Vagina (tissue), 2 donors: ENCODE measurements at regions not wholly inside any gene's neighbourhood (a gene's known extent, or its start where the extent isn't known, plus 50 kb on each side); places are given as distances from the start of the nearest gene placed in this dataset.

Experiments
- DNase-seq, 2 donors: peaks; one replicate each; pipeline ENCODE4 v3.0.0-alpha.2; 2017; ENCODE audit errors: extremely low spot score in 2 of 2
- H3K27ac ChIP-seq: fragments of 200-600 bp; sonication (generic); one replicate; pipeline ENCODE4 v1.5.1; 2019
- H3K27me3 ChIP-seq: fragments of 200-600 bp; sonication (generic); one replicate; pipeline ENCODE4 v1.5.1; 2019
- H3K36me3 ChIP-seq, 2 donors: fragments of 200-600 bp; sonication (generic); one replicate each; pipeline ENCODE4 v1.5.1; 2017 to 2019
- H3K4me1 ChIP-seq: fragments of 200-600 bp; sonication (generic); one replicate; pipeline ENCODE4 v1.5.1; 2019
- H3K4me3 ChIP-seq, 2 donors: fragments of 200-600 bp; sonication (generic); 1 replicate in 1 of 2; 2 replicates in 1 of 2; pipeline ENCODE4 v1.5.1; 2016 to 2019
- H3K9me3 ChIP-seq: fragments of 200-600 bp; sonication (generic); one replicate; pipeline ENCODE4 v1.5.1; 2019
- POLR2A ChIP-seq, 2 donors: fragments of 450-650 bp; IDR thresholded peaks; one replicate each; pipeline ENCODE4 v1.6.1; 2017; ENCODE audit warnings: antibody characterized with exemption in 2 of 2, mild to moderate bottlenecking in 2 of 2, moderate library complexity in 2 of 2
- POLR2AphosphoS5 ChIP-seq, 2 donors: sonication (generic); formaldehyde crosslinking; IDR thresholded peaks; one replicate each; pipeline ENCODE4 v1.9.0; 2017; ENCODE audit warnings: antibody characterized with exemption in 2 of 2, mild to moderate bottlenecking in 2 of 2, low read depth in 1 of 2; ENCODE audit not compliant: insufficient read depth in 1 of 2
- intact Hi-C: fragments of 100-400 bp; cut with DNase I; formaldehyde crosslinking; loops from one replicate; pipeline ENCODE4 v1.15.1; 2023
- TF ChIP-seq, protein P1 (sequence below), 3 experiments: fragments of 450-650 bp in 2 of 3; fragments of 200-600 bp in 1 of 3; sonication (generic) in 1 of 3; IDR thresholded peaks; one replicate each; pipeline ENCODE4 v1.5.1; 2017 to 2019; ENCODE audit warnings: antibody characterized with exemption in 3 of 3, mild to moderate bottlenecking in 2 of 3, moderate library complexity in 2 of 3

DNA sequence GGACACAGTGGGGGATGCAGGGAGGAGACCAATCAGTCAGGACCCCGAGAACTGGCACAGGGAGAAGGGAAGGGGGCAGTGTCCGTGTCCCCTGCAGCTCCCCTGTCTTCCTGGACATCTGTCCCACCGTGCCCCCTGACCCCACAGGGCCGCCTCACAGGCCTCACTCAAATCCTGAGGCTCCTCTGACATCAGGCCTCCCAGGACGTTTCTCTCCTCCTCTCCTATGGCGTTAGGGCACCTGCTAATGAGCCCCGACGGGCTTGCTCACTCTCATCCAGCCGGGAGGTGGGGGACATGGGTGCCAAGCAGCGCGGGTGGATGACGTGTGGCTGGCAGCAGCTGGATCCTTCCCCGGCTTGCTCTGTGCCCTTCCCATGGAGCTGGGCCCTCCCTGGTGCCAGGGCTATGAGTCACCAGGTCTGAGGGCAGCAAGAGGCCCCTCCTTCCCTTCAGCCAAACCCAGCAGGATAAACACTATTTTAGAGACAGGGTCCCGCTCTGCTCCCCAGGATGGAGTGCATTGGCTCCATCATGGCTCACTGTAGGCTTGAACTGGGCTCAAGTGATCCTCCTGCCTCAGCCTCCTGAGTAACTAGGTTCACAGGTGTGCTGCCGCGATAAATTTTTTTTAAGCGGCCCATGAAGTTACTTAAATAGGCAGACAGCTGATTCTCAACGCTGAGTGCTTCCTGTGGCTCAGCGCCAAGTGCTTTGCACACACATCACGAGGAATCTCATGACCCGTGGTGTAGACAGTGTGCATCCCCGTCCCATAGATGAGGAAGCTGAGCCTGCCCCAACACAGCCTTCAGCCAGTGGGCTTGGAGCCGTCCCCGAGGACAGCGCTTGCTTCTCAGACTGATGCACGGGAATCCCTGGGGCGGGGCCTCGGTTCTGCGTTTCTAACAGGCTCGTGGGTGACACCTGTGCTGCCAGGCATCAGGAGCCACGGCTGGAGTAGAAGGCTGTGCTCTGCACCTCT, 64.5 kb upstream of the HDAC4 start:
- Histone ChIP-seq H3K4me1 (peaks cover 30% of the 10 kb centered on the region), H3K9me3 (no peaks in the 10 kb centered on the region), H3K4me3 (no peak overlapping the region), H3K27ac (no peak overlapping the region), H3K27me3 (no peaks in the 10 kb centered on the region), H3K36me3 (no peaks in the 10 kb centered on the region)
- peak; percentile 86 to 87 for DNase-seq
- TF ChIP-seq, protein P1, sequence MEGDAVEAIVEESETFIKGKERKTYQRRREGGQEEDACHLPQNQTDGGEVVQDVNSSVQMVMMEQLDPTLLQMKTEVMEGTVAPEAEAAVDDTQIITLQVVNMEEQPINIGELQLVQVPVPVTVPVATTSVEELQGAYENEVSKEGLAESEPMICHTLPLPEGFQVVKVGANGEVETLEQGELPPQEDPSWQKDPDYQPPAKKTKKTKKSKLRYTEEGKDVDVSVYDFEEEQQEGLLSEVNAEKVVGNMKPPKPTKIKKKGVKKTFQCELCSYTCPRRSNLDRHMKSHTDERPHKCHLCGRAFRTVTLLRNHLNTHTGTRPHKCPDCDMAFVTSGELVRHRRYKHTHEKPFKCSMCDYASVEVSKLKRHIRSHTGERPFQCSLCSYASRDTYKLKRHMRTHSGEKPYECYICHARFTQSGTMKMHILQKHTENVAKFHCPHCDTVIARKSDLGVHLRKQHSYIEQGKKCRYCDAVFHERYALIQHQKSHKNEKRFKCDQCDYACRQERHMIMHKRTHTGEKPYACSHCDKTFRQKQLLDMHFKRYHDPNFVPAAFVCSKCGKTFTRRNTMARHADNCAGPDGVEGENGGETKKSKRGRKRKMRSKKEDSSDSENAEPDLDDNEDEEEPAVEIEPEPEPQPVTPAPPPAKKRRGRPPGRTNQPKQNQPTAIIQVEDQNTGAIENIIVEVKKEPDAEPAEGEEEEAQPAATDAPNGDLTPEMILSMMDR (IDR thresholded peaks at IDR 0.05) = no peak
- TF ChIP-seq POLR2A (IDR thresholded peaks at IDR 0.05) (no peak), POLR2AphosphoS5 (IDR thresholded peaks at IDR 0.05; ENCODE audit: insufficient read depth in 1 of 2, low read depth in 1 of 2) (peak in 1 of 2 donors; percentile 41)
- intact Hi-C loops = no loop called here

DNA sequence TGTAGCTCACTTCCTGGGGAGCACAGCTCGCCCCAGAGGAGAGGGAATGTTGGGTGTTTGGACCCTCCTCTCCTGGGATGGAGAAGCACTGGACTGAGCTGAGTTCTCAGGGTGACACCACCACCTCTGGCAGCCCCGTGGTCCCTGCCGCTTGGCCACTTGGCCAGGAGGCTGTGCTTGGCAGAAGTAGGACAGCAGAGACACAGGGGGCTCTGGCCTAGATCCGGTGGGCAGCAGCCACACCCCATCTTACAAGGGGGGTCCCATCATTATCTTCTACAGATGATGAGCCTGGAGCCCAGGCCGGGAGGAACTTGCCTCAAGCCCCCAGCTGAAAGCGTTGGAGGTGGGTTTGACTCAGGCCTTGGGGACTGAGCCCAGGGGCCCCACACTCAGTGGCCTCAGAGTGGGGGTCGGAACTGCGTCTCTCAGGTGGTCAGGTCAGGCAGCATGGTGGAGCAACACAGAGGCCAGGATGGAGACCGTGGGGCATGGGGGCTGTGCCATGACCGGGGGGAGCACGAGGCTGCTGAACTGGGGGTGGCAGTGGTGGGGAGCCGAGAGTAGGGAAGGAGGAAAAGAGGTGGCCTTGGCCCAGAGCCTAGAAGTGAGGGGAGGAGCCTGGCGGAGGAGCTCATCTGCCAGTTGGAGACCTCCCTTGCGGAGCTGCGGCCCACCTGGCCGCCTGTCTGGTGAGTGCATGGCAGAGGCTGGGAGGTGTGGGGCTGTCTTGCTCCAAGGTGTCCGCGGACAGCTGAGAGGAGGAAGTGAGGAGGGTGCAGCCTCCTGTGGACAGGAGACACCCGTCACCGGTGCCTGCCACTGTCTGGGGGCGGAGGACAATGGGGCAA, 63.6 kb upstream of the HDAC4 start:
- H3K27me3 ChIP-seq = no peaks in the 10 kb centered on the region
- no peak overlapping the region for H3K4me3 ChIP-seq
- H3K27ac ChIP-seq = no peak overlapping the region
- DNase-seq = peak; percentile 72 to 89
- H3K4me1 ChIP-seq = peaks cover 30% of the 10 kb centered on the region
- intact Hi-C loops = no loop called here
- no peak for TF ChIP-seq POLR2AphosphoS5 (IDR thresholded peaks at IDR 0.05; ENCODE audit: insufficient read depth in 1 of 2, low read depth in 1 of 2)
- TF ChIP-seq, protein P1 (IDR thresholded peaks at IDR 0.05) = no peak
- TF ChIP-seq POLR2A (IDR thresholded peaks at IDR 0.05) = no peak
- no peaks in the 10 kb centered on the region for H3K36me3 ChIP-seq
- H3K9me3 ChIP-seq = no peaks in the 10 kb centered on the region

DNA sequence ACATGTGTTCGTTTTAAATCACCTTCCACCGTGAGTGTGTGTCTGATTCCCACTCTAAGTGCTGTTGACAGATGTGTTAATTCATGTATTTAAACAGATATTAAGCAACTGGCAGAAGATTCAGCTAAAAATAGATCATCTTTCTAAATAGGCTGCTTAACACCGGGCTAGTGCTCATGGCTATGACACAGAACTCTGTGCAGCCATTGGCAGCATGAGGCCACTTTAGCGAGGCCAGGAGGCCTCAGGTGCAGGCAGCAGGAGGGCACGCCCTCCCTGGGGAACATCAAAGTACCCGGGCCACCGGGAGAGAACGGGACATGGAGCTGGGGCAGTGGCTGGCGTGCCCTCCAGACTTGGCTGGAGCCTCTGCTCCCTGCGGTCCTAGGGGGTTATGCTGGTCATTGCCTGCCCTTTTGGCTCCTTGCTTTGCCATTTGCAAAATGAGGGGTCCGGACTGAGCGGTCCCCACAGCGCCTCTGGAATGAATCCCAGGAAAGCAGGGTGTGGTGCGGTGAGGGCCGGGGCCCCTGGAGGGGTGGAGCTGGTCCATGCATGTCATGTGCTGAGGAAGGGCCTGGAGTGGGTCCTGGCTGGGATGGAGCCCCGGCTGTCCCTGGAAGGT, 62.8 kb upstream of the HDAC4 start:
- no peak for TF ChIP-seq POLR2A (IDR thresholded peaks at IDR 0.05)
- DNase-seq = peak; percentile 64 to 84
- Histone ChIP-seq H3K9me3 (no peaks in the 10 kb centered on the region), H3K27me3 (no peaks in the 10 kb centered on the region), H3K27ac (no peak overlapping the region), H3K4me1 (peaks cover 30% of the 10 kb centered on the region), H3K4me3 (no peak overlapping the region), H3K36me3 (no peaks in the 10 kb centered on the region)
- intact Hi-C loops = no loop called here

DNA sequence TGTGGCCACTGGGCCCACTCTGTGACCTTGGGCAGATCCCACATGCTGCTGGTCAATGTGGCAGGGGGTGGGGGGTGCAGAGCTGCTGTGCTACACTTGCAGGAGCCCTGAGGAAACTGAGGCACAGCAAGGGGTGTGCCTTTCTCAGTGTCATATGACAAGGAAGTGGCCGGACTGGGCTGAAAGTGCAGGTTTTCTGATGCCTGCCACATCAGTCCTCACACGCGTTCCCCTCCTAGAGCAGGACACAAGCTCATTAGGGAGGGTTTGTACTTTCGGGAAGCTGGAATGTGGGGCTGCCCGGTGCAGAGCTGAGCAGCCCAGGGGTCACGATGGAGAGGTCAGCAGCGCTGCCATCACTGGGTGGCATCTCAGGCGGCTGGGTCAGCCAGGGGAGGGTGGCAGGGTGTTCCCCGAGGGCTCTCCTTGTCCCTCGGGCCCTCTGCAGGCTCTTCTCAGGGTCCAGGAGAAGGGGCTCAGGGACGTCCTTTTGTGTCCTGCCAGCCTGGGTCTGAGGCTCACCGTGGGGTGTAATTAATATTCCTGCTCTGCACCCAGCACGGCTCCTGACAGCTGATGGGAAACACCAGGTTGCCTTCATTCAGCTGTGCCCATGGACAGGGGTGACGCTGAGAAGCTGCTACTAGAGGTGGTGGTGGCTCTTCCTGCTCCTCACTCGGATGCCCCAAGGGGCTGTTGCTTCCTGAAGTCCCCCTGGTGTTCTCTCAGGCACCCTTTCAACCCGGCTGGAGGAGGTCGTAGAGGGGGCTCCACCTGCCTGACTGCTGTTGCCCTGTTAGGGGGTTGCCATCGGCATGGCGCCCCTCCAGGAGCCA, 62.1 kb upstream of the HDAC4 start:
- no peak overlapping the region for H3K4me3 ChIP-seq
- TF ChIP-seq, protein P1 (IDR thresholded peaks at IDR 0.05) = no peak
- TF ChIP-seq POLR2A (IDR thresholded peaks at IDR 0.05) (no peak), POLR2AphosphoS5 (IDR thresholded peaks at IDR 0.05; ENCODE audit: insufficient read depth in 1 of 2, low read depth in 1 of 2) (no peak)
- no peaks in the 10 kb centered on the region for H3K9me3 ChIP-seq
- intact Hi-C loops = no loop called here
- H3K4me1 ChIP-seq = peaks cover 30% of the 10 kb centered on the region
- no peaks in the 10 kb centered on the region for H3K27me3 ChIP-seq
- H3K36me3 ChIP-seq = no peaks in the 10 kb centered on the region
- H3K27ac ChIP-seq = no peak overlapping the region
- peak; percentile 78 to 90 for DNase-seq
